ENCODE measurements at regions not wholly inside any gene's neighbourhood (a gene's known extent, or its start where the extent isn't known, plus 50 kb on each side); places are given as distances from the start of the nearest gene placed in this dataset.

DNA sequence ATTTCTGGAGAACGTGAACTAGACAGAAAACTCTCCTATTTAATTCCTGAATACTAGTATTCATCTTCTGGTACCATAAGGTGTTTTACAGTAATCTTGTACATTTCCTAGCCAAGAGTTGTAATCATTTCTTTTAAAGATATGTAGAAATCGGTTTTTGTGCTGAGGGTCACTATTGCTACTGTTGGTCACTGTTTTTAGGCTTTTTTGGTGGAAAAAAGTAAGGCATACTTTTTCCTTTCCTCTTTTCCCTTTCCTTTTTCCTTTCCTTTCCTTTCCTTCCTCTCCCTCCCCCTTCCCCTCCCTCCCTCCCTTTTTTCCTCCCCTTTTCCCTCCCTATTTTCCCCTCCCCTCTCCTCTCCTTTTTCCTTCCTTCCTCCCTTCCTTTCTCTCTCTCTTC is 706.4 kb upstream of the GOT2 start:
- no peak for ATAC-seq
- TF ChIP-seq, protein P1, sequence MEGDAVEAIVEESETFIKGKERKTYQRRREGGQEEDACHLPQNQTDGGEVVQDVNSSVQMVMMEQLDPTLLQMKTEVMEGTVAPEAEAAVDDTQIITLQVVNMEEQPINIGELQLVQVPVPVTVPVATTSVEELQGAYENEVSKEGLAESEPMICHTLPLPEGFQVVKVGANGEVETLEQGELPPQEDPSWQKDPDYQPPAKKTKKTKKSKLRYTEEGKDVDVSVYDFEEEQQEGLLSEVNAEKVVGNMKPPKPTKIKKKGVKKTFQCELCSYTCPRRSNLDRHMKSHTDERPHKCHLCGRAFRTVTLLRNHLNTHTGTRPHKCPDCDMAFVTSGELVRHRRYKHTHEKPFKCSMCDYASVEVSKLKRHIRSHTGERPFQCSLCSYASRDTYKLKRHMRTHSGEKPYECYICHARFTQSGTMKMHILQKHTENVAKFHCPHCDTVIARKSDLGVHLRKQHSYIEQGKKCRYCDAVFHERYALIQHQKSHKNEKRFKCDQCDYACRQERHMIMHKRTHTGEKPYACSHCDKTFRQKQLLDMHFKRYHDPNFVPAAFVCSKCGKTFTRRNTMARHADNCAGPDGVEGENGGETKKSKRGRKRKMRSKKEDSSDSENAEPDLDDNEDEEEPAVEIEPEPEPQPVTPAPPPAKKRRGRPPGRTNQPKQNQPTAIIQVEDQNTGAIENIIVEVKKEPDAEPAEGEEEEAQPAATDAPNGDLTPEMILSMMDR (conservative IDR thresholded peaks at IDR 0.05; ENCODE audit: low read depth, low read length), result no peak
- no peak for TF ChIP-seq EZH2 (IDR thresholded peaks at IDR 0.05; ENCODE audit: low read length, unreplicated experiment)
- no peak for TF ChIP-seq EZH2phosphoT487 (IDR thresholded peaks at IDR 0.05; ENCODE audit: borderline replicate concordance, low read length)
- no peaks in the 10 kb centered on the region for H3K4me1 ChIP-seq (ENCODE audit: insufficient read depth, low read length)
- no peak overlapping the region for H3K4me2 ChIP-seq (ENCODE audit: low read length)
- H3F3A ChIP-seq (ENCODE audit: low read length, unreplicated experiment), result no peaks in the 10 kb centered on the region
- no peaks in the 10 kb centered on the region for H4K20me1 ChIP-seq (ENCODE audit: low read length)
- no peaks in the 10 kb centered on the region for H3K36me3 ChIP-seq (ENCODE audit: low read depth, low read length)
- no peak overlapping the region for H3K27ac ChIP-seq (ENCODE audit: low read length)
- H3K9me3 ChIP-seq (ENCODE audit: low read length), result no peaks in the 10 kb centered on the region
- no peaks in the 10 kb centered on the region for H3K9me2 ChIP-seq (replicated peaks; ENCODE audit: low read length)
- no peak for DNase-seq
- CTCF ChIA-PET, result no interaction called here
- H2AFZ ChIP-seq (ENCODE audit: low read length), result no peak overlapping the region
- H3K9ac ChIP-seq (ENCODE audit: low read length), result no peak overlapping the region
- no peak overlapping the region for H3K4me3 ChIP-seq (ENCODE audit: low read length)
- BruUV-seq (replicated peaks), result no TSS peak
- H3K27me3 ChIP-seq (ENCODE audit: low read length), result no peaks in the 10 kb centered on the region
- intact Hi-C loops (cut with micrococcal nuclease), result no loop called here
- H3K79me2 ChIP-seq (ENCODE audit: low read length), result no peaks in the 10 kb centered on the region
- POLR2A ChIA-PET (ENCODE audit: unreplicated experiment), result no interaction called here

GRCh38 chr16:59432896-59433295 is 698.8 kb upstream of the GOT2 start:
- Histone ChIP-seq H3K9me2 (replicated peaks; ENCODE audit: low read length) (no peaks in the 10 kb centered on the region), H3K27ac (ENCODE audit: low read length) (no peak overlapping the region), H3K4me1 (ENCODE audit: insufficient read depth, low read length) (no peaks in the 10 kb centered on the region), H3K79me2 (ENCODE audit: low read length) (no peaks in the 10 kb centered on the region), H3K4me2 (ENCODE audit: low read length) (no peak overlapping the region), H4K20me1 (ENCODE audit: low read length) (no peaks in the 10 kb centered on the region), H3K36me3 (ENCODE audit: low read depth, low read length) (no peaks in the 10 kb centered on the region), H3F3A (ENCODE audit: low read length, unreplicated experiment) (no peaks in the 10 kb centered on the region), H3K4me3 (ENCODE audit: low read length) (no peak overlapping the region), H3K9ac (ENCODE audit: low read length) (no peak overlapping the region), H3K9me3 (ENCODE audit: low read length) (no peaks in the 10 kb centered on the region), H3K27me3 (ENCODE audit: low read length) (no peaks in the 10 kb centered on the region), H2AFZ (ENCODE audit: low read length) (no peak overlapping the region)
- TF ChIP-seq EZH2phosphoT487 (IDR thresholded peaks at IDR 0.05; ENCODE audit: borderline replicate concordance, low read length), result no peak
- TF ChIP-seq EZH2 (IDR thresholded peaks at IDR 0.05; ENCODE audit: low read length, unreplicated experiment), result no peak
- TF ChIP-seq, protein P1 (conservative IDR thresholded peaks at IDR 0.05; ENCODE audit: low read depth, low read length), result no peak
- CTCF ChIA-PET, result no interaction called here
- POLR2A ChIA-PET (ENCODE audit: unreplicated experiment), result no interaction called here
- ATAC-seq (no peak), DNase-seq (no peak)
- intact Hi-C loops (cut with micrococcal nuclease), result no loop called here
- no TSS peak for BruUV-seq (replicated peaks)

DNA sequence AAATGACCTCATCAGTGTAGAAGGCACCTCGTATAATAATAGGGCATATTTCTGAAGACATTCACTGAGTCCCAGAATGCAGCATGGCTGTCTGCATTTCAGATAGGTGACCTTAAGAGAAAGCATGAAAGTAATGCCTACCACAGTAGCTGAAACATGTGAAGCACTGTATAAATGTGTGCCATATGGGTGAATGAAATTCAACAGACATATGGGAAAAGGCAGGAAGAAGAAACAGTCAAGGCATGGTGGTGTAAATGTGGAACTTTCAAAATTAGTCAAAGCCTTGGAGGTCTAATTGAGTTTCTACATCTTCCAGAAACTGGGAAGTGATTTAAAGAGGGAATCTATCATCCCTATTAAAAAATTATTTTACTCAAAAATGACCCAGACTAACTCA is 698.2 kb upstream of the GOT2 start:
- no peak overlapping the region for H3K4me2 ChIP-seq (ENCODE audit: low read length)
- H3K9me2 ChIP-seq (replicated peaks; ENCODE audit: low read length), result no peaks in the 10 kb centered on the region
- no peak overlapping the region for H3K27ac ChIP-seq (ENCODE audit: low read length)
- intact Hi-C loops (cut with micrococcal nuclease), result no loop called here
- CTCF ChIA-PET, result no interaction called here
- no peaks in the 10 kb centered on the region for H3K27me3 ChIP-seq (ENCODE audit: low read length)
- H3K4me3 ChIP-seq (ENCODE audit: low read length), result no peak overlapping the region
- no peaks in the 10 kb centered on the region for H3K36me3 ChIP-seq (ENCODE audit: low read depth, low read length)
- no peak overlapping the region for H3K9ac ChIP-seq (ENCODE audit: low read length)
- no peaks in the 10 kb centered on the region for H3F3A ChIP-seq (ENCODE audit: low read length, unreplicated experiment)
- H3K4me1 ChIP-seq (ENCODE audit: insufficient read depth, low read length), result no peaks in the 10 kb centered on the region
- no peak overlapping the region for H2AFZ ChIP-seq (ENCODE audit: low read length)
- ATAC-seq (no peak), DNase-seq (no peak)
- TF ChIP-seq EZH2phosphoT487 (IDR thresholded peaks at IDR 0.05; ENCODE audit: borderline replicate concordance, low read length) (no peak), EZH2 (IDR thresholded peaks at IDR 0.05; ENCODE audit: low read length, unreplicated experiment) (no peak)
- TF ChIP-seq, protein P1 (conservative IDR thresholded peaks at IDR 0.05; ENCODE audit: low read depth, low read length), result no peak
- POLR2A ChIA-PET (ENCODE audit: unreplicated experiment), result no interaction called here
- no peaks in the 10 kb centered on the region for H4K20me1 ChIP-seq (ENCODE audit: low read length)
- no peaks in the 10 kb centered on the region for H3K9me3 ChIP-seq (ENCODE audit: low read length)
- H3K79me2 ChIP-seq (ENCODE audit: low read length), result no peaks in the 10 kb centered on the region
- BruUV-seq (replicated peaks), result no TSS peak

All from PC-3 (cell line).